GM12865 (cell line): ENCODE measurements at regions not wholly inside any gene's neighbourhood (a gene's known extent, or its start where the extent isn't known, plus 50 kb on each side); places are given as distances from the start of the nearest gene placed in this dataset.

ENCODE experiments used
- DNase-seq: peaks from one replicate; pipeline ENCODE4 v3.0.0; 2010; ENCODE audit warnings: low read depth
- H3K4me3 ChIP-seq: 2 replicates; pipeline ENCODE4 v1.5.1; 2011; ENCODE audit warnings: mild to moderate bottlenecking, low read depth, low read length, control low read depth
- TF ChIP-seq, protein P1 (sequence below): IDR thresholded peaks from 2 replicates; pipeline ENCODE4 v1.5.1; 2011; ENCODE audit warnings: low read length, control low read depth, low read depth, inconsistent platforms; ENCODE audit not compliant: insufficient read depth; ENCODE audit errors: missing control alignments

DNA sequence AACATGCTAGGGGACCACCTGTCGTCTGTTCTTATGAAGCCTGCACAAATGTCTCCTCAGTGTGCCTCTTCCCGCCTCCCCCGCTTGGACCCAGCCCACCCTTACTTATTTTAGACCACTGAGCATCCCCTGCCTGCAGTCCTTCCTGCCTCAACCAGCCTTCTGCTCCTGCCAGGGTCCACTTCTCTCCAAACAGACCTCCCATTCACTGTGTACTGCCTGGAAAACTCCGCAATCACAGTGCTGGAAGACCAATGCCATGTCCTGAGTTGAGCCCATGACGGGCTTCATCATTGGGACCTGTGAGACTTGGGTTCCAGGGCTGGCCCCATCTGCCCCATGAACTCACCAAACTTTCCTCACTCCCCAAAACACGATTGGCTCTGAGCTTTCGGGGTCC is 309.4 kb downstream of the IRX1 start:
- H3K4me3 ChIP-seq, result no peak overlapping the region
- TF ChIP-seq, protein P1, sequence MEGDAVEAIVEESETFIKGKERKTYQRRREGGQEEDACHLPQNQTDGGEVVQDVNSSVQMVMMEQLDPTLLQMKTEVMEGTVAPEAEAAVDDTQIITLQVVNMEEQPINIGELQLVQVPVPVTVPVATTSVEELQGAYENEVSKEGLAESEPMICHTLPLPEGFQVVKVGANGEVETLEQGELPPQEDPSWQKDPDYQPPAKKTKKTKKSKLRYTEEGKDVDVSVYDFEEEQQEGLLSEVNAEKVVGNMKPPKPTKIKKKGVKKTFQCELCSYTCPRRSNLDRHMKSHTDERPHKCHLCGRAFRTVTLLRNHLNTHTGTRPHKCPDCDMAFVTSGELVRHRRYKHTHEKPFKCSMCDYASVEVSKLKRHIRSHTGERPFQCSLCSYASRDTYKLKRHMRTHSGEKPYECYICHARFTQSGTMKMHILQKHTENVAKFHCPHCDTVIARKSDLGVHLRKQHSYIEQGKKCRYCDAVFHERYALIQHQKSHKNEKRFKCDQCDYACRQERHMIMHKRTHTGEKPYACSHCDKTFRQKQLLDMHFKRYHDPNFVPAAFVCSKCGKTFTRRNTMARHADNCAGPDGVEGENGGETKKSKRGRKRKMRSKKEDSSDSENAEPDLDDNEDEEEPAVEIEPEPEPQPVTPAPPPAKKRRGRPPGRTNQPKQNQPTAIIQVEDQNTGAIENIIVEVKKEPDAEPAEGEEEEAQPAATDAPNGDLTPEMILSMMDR, result no peak

DNA sequence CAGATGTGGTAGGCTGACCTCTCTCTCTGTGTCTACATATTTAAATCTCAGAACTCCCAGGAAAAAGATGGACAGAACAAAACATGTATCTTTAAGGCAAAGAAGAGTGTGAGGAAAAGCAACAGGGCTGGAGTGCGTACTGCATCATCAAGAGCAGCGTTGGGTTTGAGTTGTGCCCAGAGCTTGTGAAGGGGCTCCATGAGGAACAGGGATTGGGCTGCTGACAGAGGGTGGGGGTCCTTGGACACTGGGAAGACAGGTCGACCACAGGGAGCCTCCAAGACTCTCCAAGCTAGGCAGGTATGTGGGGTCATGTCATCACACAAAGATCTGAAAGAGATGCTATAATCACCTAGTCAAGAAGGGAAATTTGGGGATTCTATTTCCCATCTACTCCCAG is 309.9 kb downstream of the IRX1 start:
- TF ChIP-seq, protein P1, result no peak
- no peak for DNase-seq
- no peak overlapping the region for H3K4me3 ChIP-seq

More for the DNA sequence above, 309.4 kb downstream of the IRX1 start:
- DNase-seq, result no peak

DNA sequence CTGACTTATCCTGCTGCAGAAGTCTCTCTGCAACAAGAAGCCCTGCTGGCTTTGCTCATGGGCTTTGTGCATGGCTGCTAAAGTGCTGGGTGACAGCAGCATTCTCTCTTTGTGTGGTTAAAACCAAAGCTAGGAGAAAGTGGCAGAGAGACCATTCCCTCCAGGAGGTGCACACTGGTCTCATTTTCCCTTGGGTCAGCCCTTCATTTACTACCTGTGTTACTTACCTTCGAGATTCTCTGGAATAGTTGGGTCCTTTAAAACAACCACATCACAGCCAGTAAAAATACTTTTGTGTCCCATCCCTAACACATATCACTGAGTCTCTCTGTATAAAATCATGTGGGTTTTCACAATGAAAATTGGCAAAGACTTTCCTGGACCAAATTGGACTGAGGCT is 315.5 kb downstream of the IRX1 start:
- DNase-seq, result no peak
- no peak overlapping the region for H3K4me3 ChIP-seq
- TF ChIP-seq, protein P1, result no peak

DNA sequence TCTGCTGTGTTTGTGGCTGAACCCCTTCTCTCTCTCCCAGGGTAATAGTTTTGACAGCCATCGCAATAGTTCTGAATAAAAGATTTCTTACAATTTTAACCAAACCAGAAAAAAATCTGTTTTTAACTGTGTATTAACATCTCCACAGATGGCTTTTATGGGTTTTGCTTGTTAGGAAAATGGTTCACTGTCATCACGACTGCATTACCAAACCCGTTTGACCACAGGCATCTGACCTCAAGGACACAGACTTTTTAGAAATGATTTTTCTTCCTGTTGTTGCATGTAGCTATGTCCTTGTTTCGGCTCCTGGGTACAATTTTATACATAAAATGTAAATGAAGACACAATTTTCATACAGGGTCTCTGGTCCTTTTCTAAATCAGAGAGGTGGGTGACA is 316.1 kb downstream of the IRX1 start:
- no peak overlapping the region for H3K4me3 ChIP-seq
- TF ChIP-seq, protein P1, result no peak
- DNase-seq, result no peak

DNA sequence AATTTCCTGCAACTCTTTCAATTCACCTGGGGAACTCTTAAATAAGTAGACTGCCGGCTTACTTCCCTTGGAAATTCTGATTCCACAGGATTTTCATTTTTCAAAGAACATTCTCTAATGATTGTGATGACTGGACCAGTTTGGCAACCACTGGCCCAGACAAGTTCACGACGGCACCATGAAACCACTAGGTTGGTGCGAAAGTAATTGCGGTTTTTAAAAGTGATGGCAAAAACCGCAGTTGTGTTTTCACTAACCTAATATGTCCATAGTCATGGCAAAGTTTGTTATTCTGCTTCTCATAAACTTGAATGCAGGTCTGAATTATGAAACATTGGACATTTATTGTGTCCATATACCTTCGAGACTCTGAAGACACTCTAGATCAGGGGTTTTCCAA is 317.2 kb downstream of the IRX1 start:
- no peak overlapping the region for H3K4me3 ChIP-seq
- TF ChIP-seq, protein P1, result no peak
- no peak for DNase-seq

DNA sequence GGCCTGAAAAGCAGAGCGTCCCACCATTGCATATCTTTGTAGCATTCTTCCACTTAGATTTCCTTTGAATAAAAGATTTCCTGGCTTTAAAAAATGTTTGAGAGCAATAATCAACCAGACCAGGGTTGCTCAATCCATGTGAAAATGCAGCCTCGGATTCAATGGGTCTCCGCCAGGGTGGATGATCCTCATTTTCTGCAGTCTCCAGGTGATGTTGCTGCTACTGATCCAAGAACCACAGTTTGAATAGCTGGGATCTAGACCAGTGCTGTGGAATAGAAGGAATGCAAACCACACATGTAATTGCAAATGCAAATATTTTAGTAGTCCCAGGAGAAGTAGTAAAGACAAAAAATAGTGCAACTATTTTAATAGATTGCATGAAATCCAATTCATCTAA is 317.6 kb downstream of the IRX1 start:
- no peak for DNase-seq
- H3K4me3 ChIP-seq, result no peak overlapping the region
- TF ChIP-seq, protein P1, result no peak

DNA sequence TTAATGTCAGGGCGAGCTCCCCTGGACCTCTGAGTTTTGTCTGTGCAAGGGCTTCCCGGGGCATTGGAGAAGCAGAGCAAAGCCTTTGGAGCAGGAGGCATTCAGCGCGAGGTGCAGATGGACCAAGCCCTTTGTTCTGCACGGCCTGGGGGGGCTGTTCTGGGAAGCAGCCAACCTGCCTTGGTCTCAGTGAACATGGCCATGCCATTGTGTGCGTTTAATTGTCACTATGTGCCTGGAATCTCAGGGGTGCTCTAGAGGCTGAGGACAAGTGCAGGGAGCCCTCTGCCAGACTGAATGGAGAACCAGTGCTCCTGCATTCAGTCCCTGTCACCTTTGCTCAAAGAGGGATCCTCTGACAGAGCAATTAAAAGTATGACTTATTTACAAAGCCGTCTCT is 329.4 kb downstream of the IRX1 start:
- no peak overlapping the region for H3K4me3 ChIP-seq
- TF ChIP-seq, protein P1, result no peak
- DNase-seq, result no peak
